ENCODE measurements at regions not wholly inside any gene's neighbourhood (a gene's known extent, or its start where the extent isn't known, plus 50 kb on each side); places are given as distances from the start of the nearest gene placed in this dataset.
"Not testable (repeated sequence)": the region's sequence is repeated elsewhere in the genome, so short reads cannot be mapped to it uniquely, and the experiment has no call there.

- H3K4me3 ChIP-seq (ENCODE audit: low read depth, low read length), result no peak overlapping the region
- TF ChIP-seq CTCF (IDR thresholded peaks at IDR 0.05; ENCODE audit: insufficient read depth, low read depth, low read length, missing control alignments), result no peak
- DNase-seq (ENCODE audit: low read depth), result no peak
Measured at GRCh38 chr22:42192547-42192946, 61.9 kb upstream of the CYP2D6 start.

GRCh38 chr22:42190274-42190673 lies 59.7 kb upstream of the CYP2D6 start:
- H3K4me3 ChIP-seq (ENCODE audit: low read depth, low read length), result no peak overlapping the region
- no peak for TF ChIP-seq CTCF (IDR thresholded peaks at IDR 0.05; ENCODE audit: insufficient read depth, low read depth, low read length, missing control alignments)
- DNase-seq (ENCODE audit: low read depth), result no peak

- DNase-seq (ENCODE audit: low read depth), result no peak
- no peak overlapping the region for H3K4me3 ChIP-seq (ENCODE audit: low read depth, low read length)
- TF ChIP-seq CTCF (IDR thresholded peaks at IDR 0.05; ENCODE audit: insufficient read depth, low read depth, low read length, missing control alignments), result no peak
Measured at GRCh38 chr22:42189761-42190160, 59.2 kb upstream of the CYP2D6 start.

GRCh38 chr22:42188808-42189447 lies 58.3 kb upstream of the CYP2D6 start:
- TF ChIP-seq CTCF (IDR thresholded peaks at IDR 0.05; ENCODE audit: insufficient read depth, low read depth, low read length, missing control alignments), result no peak
- no peak for DNase-seq (ENCODE audit: low read depth)

GRCh38 chr22:42187646-42188045 lies 57.0 kb upstream of the CYP2D6 start:
- TF ChIP-seq CTCF (IDR thresholded peaks at IDR 0.05; ENCODE audit: insufficient read depth, low read depth, low read length, missing control alignments), result no peak
- H3K4me3 ChIP-seq (ENCODE audit: low read depth, low read length), result no peak overlapping the region
- no peak for DNase-seq (ENCODE audit: low read depth)

More at GRCh38 chr22:42188808-42189447, 58.3 kb upstream of the CYP2D6 start:
- no peak overlapping the region for H3K4me3 ChIP-seq (ENCODE audit: low read depth, low read length)

- DNase-seq (ENCODE audit: low read depth), result no peak
- TF ChIP-seq CTCF (IDR thresholded peaks at IDR 0.05; ENCODE audit: insufficient read depth, low read depth, low read length, missing control alignments), result no peak
- no peak overlapping the region for H3K4me3 ChIP-seq (ENCODE audit: low read depth, low read length)
Measured at GRCh38 chr22:42185915-42186439, 55.4 kb upstream of the CYP2D6 start.

GRCh38 chr22:42184852-42185251 lies 54.2 kb upstream of the CYP2D6 start:
- no peak for TF ChIP-seq CTCF (IDR thresholded peaks at IDR 0.05; ENCODE audit: insufficient read depth, low read depth, low read length, missing control alignments)
- no peak overlapping the region for H3K4me3 ChIP-seq (ENCODE audit: low read depth, low read length)
- DNase-seq (ENCODE audit: low read depth), result no peak

GRCh38 chr22:42183461-42184059 lies 53.0 kb upstream of the CYP2D6 start:
- not testable (repeated sequence) for H3K4me3 ChIP-seq (ENCODE audit: low read depth, low read length)
- peak; percentile 63 for DNase-seq (ENCODE audit: low read depth)
